Adipocyte (in vitro differentiated cells): ENCODE measurements at regions not wholly inside any gene's neighbourhood (a gene's known extent, or its start where the extent isn't known, plus 50 kb on each side); places are given as distances from the start of the nearest gene placed in this dataset.

Experiments used
- DNase-seq: peaks from one replicate; pipeline ENCODE4 v3.0.0-alpha.2; 2015; ENCODE audit warnings: low read depth
- H3K27me3 ChIP-seq: replicated peaks from 2 replicates; pipeline ENCODE4 v1.7.0; 2013; ENCODE audit warnings: mild to moderate bottlenecking, low read length, moderate library complexity; ENCODE audit not compliant: control insufficient read depth, insufficient read depth
- H3K36me3 ChIP-seq: 2 replicates; pipeline ENCODE4 v1.7.0; 2013; ENCODE audit warnings: low read length, mild to moderate bottlenecking, moderate library complexity; ENCODE audit not compliant: control insufficient read depth, insufficient read depth, severe bottlenecking
- H3K4me1 ChIP-seq: 2 replicates; pipeline ENCODE4 v1.7.0; 2013; ENCODE audit warnings: mild to moderate bottlenecking, low read length, moderate library complexity; ENCODE audit not compliant: control insufficient read depth, insufficient read depth
- H3K4me3 ChIP-seq: 2 replicates; pipeline ENCODE4 v1.7.0; 2013; ENCODE audit warnings: mild to moderate bottlenecking, low read length, moderate library complexity
- H3K9ac ChIP-seq: 2 replicates; pipeline ENCODE4 v1.7.0; 2013; ENCODE audit warnings: mild to moderate bottlenecking, low read length, moderate library complexity
- H3K9me3 ChIP-seq: 2 replicates; pipeline ENCODE4 v1.7.0; 2013; ENCODE audit warnings: mild to moderate bottlenecking, low read length, moderate library complexity; ENCODE audit not compliant: control insufficient read depth

- Histone ChIP-seq H3K4me1 (peaks cover 13% of the 10 kb centered on the region), H3K36me3 (no peaks in the 10 kb centered on the region), H3K27me3 (peaks cover 8% of the 10 kb centered on the region), H3K9ac (no peak overlapping the region), H3K4me3 (no peak overlapping the region), H3K9me3 (no peaks in the 10 kb centered on the region)
- no peak for DNase-seq
These were observed 207.5 kb upstream of the PWP1 start for GRCh38 chr12:107477947-107478610.

GRCh38 chr12:107478881-107479280 lies 206.7 kb upstream of the PWP1 start:
- Histone ChIP-seq H3K4me3 (no peak overlapping the region), H3K4me1 (peaks cover 13% of the 10 kb centered on the region), H3K27me3 (peaks cover 8% of the 10 kb centered on the region), H3K9me3 (no peaks in the 10 kb centered on the region), H3K36me3 (no peaks in the 10 kb centered on the region), H3K9ac (no peak overlapping the region)
- DNase-seq = no peak

- H3K9ac ChIP-seq = no peak overlapping the region
- H3K36me3 ChIP-seq = no peaks in the 10 kb centered on the region
- H3K4me3 ChIP-seq = no peak overlapping the region
- H3K27me3 ChIP-seq = peaks cover 8% of the 10 kb centered on the region
- H3K9me3 ChIP-seq = no peaks in the 10 kb centered on the region
- peaks cover 24% of the 10 kb centered on the region for H3K4me1 ChIP-seq
- DNase-seq = no peak
These were observed 204.6 kb upstream of the PWP1 start for GRCh38 chr12:107480836-107481608.

- no peaks in the 10 kb centered on the region for H3K9me3 ChIP-seq
- peaks cover 8% of the 10 kb centered on the region for H3K27me3 ChIP-seq
- H3K36me3 ChIP-seq = no peaks in the 10 kb centered on the region
- DNase-seq = no peak
- peaks cover 45% of the 10 kb centered on the region for H3K4me1 ChIP-seq
- no peak overlapping the region for H3K4me3 ChIP-seq
- no peak overlapping the region for H3K9ac ChIP-seq
These were observed 201.4 kb upstream of the PWP1 start for GRCh38 chr12:107484230-107484629.

GRCh38 chr12:107484941-107485340 lies 200.7 kb upstream of the PWP1 start:
- Histone ChIP-seq H3K9me3 (no peaks in the 10 kb centered on the region), H3K4me3 (no peak overlapping the region), H3K27me3 (peaks cover 8% of the 10 kb centered on the region), H3K4me1 (peaks cover 45% of the 10 kb centered on the region), H3K9ac (peak overlapping the region; percentile 55), H3K36me3 (no peaks in the 10 kb centered on the region)
- no peak for DNase-seq

DNA sequence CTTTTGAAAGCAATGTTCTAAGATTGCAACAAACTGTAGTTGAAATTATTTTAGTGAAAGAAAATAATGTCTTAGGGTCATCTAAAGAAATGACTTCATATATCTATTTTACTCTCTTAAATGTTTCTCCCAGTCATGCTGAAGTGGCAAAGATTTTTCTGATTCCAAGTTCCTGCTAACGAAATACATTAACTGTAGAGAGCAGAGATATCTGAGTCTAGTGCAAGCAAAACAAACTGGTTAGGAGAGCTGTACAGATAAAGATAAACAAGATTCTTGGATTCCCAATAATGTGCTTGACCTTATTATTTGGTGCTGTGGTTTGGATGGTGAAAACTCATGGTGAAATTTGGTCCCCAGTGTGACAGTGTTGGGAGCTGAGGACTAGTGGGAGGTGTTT lies 199.9 kb upstream of the PWP1 start:
- peak; percentile 10 for DNase-seq
- no peak overlapping the region for H3K4me3 ChIP-seq
- H3K9me3 ChIP-seq = no peaks in the 10 kb centered on the region
- H3K36me3 ChIP-seq = no peaks in the 10 kb centered on the region
- H3K27me3 ChIP-seq = peaks cover 8% of the 10 kb centered on the region
- peak overlapping the region; percentile 55 for H3K9ac ChIP-seq
- H3K4me1 ChIP-seq = peaks cover 44% of the 10 kb centered on the region

DNA sequence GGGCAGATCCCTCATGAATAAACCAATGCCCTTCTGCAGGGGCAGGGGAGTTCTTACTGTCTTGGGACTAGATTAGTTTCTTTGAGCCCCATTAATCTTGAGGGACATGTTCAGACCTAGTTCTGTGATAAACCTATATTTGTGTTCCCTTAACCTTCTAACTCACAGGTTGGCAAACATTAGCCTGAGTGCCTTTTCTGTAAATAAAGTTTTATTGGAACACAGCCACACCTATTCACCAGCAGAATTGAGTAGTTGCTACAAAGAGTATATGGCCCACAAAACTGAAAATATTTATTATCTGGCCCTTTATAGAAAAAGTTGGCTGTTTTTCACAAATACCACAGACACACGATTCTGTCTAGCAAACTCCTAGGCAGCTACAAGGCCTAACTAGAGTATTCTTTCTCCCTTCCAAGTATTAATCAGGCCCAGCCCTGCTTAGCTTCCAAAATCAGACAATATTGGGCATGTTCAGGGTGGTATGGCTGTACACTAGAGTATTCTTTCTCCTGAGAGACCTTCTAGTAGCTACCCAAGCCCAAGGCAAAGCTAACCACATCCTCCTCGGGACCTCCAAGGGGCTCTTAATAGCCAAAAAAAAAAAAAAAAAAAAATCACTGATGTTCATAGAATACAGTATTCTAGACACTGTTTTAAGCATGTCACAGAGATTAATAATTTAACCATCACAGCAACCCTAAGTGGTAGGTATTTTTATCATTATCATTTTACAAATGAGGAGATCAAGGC lies 199.3 kb upstream of the PWP1 start:
- Histone ChIP-seq H3K4me1 (peaks cover 38% of the 10 kb centered on the region), H3K9ac (peak overlapping the region; percentile 11), H3K36me3 (no peaks in the 10 kb centered on the region), H3K27me3 (peaks cover 8% of the 10 kb centered on the region), H3K4me3 (no peak overlapping the region), H3K9me3 (no peaks in the 10 kb centered on the region)
- no peak for DNase-seq

- no peak for DNase-seq
- H3K4me1 ChIP-seq = peaks cover 32% of the 10 kb centered on the region
- H3K4me3 ChIP-seq = no peak overlapping the region
- H3K9me3 ChIP-seq = no peaks in the 10 kb centered on the region
- no peaks in the 10 kb centered on the region for H3K36me3 ChIP-seq
- H3K27me3 ChIP-seq = peaks cover 5% of the 10 kb centered on the region
- no peak overlapping the region for H3K9ac ChIP-seq
These were observed 198.5 kb upstream of the PWP1 start for GRCh38 chr12:107487011-107487680.

- H3K9ac ChIP-seq = peak overlapping the region; percentile 28
These were observed 196.9 kb upstream of the PWP1 start for GRCh38 chr12:107488666-107489065.

DNA sequence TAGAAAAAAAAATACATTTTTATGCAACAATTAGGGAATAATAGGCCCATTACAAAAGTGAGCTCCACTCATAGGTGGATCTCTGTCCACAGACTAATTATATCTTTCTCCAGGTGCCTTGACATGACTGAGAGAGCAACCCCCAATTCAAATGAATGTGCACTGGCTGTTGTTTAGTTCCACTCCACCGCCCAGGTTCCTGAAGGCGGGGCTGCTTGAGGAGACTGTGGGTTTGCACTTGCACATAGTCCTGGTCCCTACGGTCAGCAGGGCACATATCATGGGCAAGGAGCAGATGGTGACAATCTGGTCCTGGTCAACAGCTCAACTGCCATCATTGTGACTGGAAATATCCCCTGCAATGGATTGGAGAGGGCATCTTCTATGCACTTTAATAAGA lies 195.6 kb upstream of the PWP1 start:
- no peak overlapping the region for H3K9ac ChIP-seq
- peaks cover 32% of the 10 kb centered on the region for H3K4me1 ChIP-seq
- DNase-seq = no peak
- H3K27me3 ChIP-seq = no peaks in the 10 kb centered on the region
- H3K9me3 ChIP-seq = no peaks in the 10 kb centered on the region
- H3K4me3 ChIP-seq = no peak overlapping the region
- H3K36me3 ChIP-seq = no peaks in the 10 kb centered on the region

More at GRCh38 chr12:107488666-107489065, 196.9 kb upstream of the PWP1 start:
- Histone ChIP-seq H3K36me3 (no peaks in the 10 kb centered on the region), H3K4me1 (peaks cover 32% of the 10 kb centered on the region), H3K27me3 (no peaks in the 10 kb centered on the region), H3K9me3 (no peaks in the 10 kb centered on the region), H3K4me3 (no peak overlapping the region)
- DNase-seq = peak; percentile 41

DNA sequence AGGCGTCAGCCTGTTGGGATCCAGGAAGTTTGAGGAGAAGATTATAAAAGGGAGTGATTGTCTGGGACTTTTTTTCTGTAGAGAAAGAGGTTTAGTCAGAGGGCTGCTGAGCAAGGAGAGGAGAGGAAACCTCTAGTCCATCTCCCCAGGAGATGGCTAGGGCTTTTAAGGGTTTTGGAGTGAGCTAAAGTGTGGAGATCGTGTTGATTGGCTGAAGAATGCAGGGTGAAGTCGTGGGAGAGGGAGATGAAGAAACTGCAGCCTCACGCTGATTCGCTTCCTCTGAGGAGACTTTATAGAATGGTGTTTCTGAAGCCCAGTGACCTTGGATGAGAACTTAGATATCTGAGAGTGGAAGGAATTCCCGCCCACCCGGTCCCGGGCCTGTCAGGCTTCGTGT lies 193.7 kb upstream of the PWP1 start:
- Histone ChIP-seq H3K9me3 (no peaks in the 10 kb centered on the region), H3K4me1 (peaks cover 15% of the 10 kb centered on the region), H3K27me3 (no peaks in the 10 kb centered on the region), H3K4me3 (no peak overlapping the region), H3K9ac (no peak overlapping the region), H3K36me3 (no peaks in the 10 kb centered on the region)
- DNase-seq = peak; percentile 21
